GM23338 (cell line): ENCODE measurements at regions not wholly inside any gene's neighbourhood (a gene's known extent, or its start where the extent isn't known, plus 50 kb on each side); places are given as distances from the start of the nearest gene placed in this dataset.

Experiments
- ATAC-seq: fragments of 200-7000 bp; cut with Tn5 transposase; 3 replicates; pipeline ENCODE4 v1.9.1; 2020
- DNase-seq: peaks from one replicate; pipeline ENCODE4 v3.0.0-alpha.2; 2015; ENCODE audit warnings: low spot score
- H2AFZ ChIP-seq: fragments of 200-600 bp; sonication (generic); 2 replicates; pipeline ENCODE4 v1.8.0; 2016; ENCODE audit warnings: antibody characterized with exemption, mild to moderate bottlenecking, moderate library complexity
- H3F3A ChIP-seq: fragments of 200-600 bp; sonication (generic); replicated peaks from 2 replicates; pipeline ENCODE4 v1.8.0; 2017; ENCODE audit warnings: antibody characterized with exemption, mixed run types, low read depth
- H3K27ac ChIP-seq: fragments of 200-600 bp; sonication (generic); 2 replicates; pipeline ENCODE4 v1.6.1; 2016; ENCODE audit warnings: low read depth
- H3K27me3 ChIP-seq: fragments of 200-600 bp; sonication (generic); 2 replicates; pipeline ENCODE4 v1.8.0; 2016; ENCODE audit warnings: mild to moderate bottlenecking, mixed run types, moderate library complexity; ENCODE audit not compliant: insufficient read depth
- H3K36me3 ChIP-seq: fragments of 200-600 bp; sonication (generic); 2 replicates; pipeline ENCODE4 v1.8.0; 2016; ENCODE audit warnings: mild to moderate bottlenecking; ENCODE audit not compliant: insufficient read depth
- H3K4me1 ChIP-seq: fragments of 200-600 bp; sonication (generic); 2 replicates; pipeline ENCODE4 v1.8.0; 2016; ENCODE audit warnings: mild to moderate bottlenecking, moderate library complexity; ENCODE audit not compliant: insufficient read depth
- H3K4me2 ChIP-seq: fragments of 200-600 bp; sonication (generic); 2 replicates; pipeline ENCODE4 v1.7.1; 2017; ENCODE audit warnings: mixed run types
- H3K4me3 ChIP-seq: fragments of 200-600 bp; sonication (generic); 2 replicates; pipeline ENCODE4 v1.6.1; 2016; ENCODE audit warnings: mixed run types
- H3K79me2 ChIP-seq: fragments of 200-600 bp; sonication (generic); replicated peaks from 2 replicates; pipeline ENCODE4 v1.8.0; 2017; ENCODE audit warnings: mild to moderate bottlenecking; ENCODE audit not compliant: insufficient read depth
- H3K9me2 ChIP-seq: fragments of 200-600 bp; sonication (generic); 2 replicates; pipeline ENCODE4 v1.8.0; 2017; ENCODE audit not compliant: insufficient read depth
- H4K20me1 ChIP-seq: fragments of 200-600 bp; sonication (generic); replicated peaks from 2 replicates; pipeline ENCODE4 v1.8.0; 2017; ENCODE audit warnings: mild to moderate bottlenecking; ENCODE audit not compliant: insufficient read depth
- H3K27ac Mint-ChIP-seq: 2 replicates; pipeline ENCODE4 v1.8.0; 2020; ENCODE audit warnings: inconsistent platforms, mild to moderate bottlenecking, moderate library complexity, mixed read lengths
- H3K27me3 Mint-ChIP-seq: 3 replicates; pipeline ENCODE4 v1.8.0; 2022; ENCODE audit warnings: low read depth, mild to moderate bottlenecking, moderate library complexity, mixed read lengths, inconsistent platforms; ENCODE audit not compliant: insufficient read depth, poor library complexity
- H3K36me3 Mint-ChIP-seq: 3 replicates; pipeline ENCODE4 v1.8.0; 2021; ENCODE audit warnings: low read depth, mild to moderate bottlenecking, inconsistent platforms, moderate library complexity, mixed read lengths
- H3K4me1 Mint-ChIP-seq: 3 replicates; pipeline ENCODE4 v1.8.0; 2020; ENCODE audit warnings: mild to moderate bottlenecking, inconsistent platforms, mixed read lengths
- H3K4me3 Mint-ChIP-seq: 3 replicates; pipeline ENCODE4 v1.8.0; 2021; ENCODE audit warnings: moderate library complexity, mild to moderate bottlenecking, inconsistent platforms, mixed read lengths
- H3K9me3 Mint-ChIP-seq: 3 replicates; pipeline ENCODE4 v1.8.0; 2020; ENCODE audit warnings: moderate library complexity, mild to moderate bottlenecking, inconsistent platforms, mixed read lengths
- JUNB ChIP-seq: IDR thresholded peaks from one replicate; pipeline ENCODE4 v1.6.1; 2016; ENCODE audit warnings: antibody characterized with exemption; ENCODE audit not compliant: unreplicated experiment
- NANOG ChIP-seq: IDR thresholded peaks from 2 replicates; pipeline ENCODE4 v1.6.1; 2016; ENCODE audit warnings: antibody characterized with exemption, borderline replicate concordance
- REST ChIP-seq: IDR thresholded peaks from one replicate; pipeline ENCODE4 v1.6.1; 2018; ENCODE audit warnings: antibody characterized with exemption; ENCODE audit not compliant: unreplicated experiment
- ZNF114 ChIP-seq: fragments of 250-450 bp; sonication (Bioruptor Pico); IDR thresholded peaks from 2 replicates; pipeline ENCODE4 v1.5.0; 2020; ENCODE audit warnings: mild to moderate bottlenecking, moderate library complexity
- ZNF462 ChIP-seq: fragments of 250-450 bp; sonication (Bioruptor Pico); IDR thresholded peaks from 2 replicates; pipeline ENCODE4 v1.5.0; 2020; ENCODE audit warnings: mild to moderate bottlenecking, moderate library complexity

GRCh38 chr10:69692891-69693290 lies 62.8 kb downstream of the FAM241B start:
- Mint-ChIP-seq H3K36me3 (no peaks in the 10 kb centered on the region), H3K4me3 (no peak overlapping the region), H3K27ac (no peak overlapping the region), H3K9me3 (no peaks in the 10 kb centered on the region), H3K4me1 (no peaks in the 10 kb centered on the region), H3K27me3 (peaks cover 4% of the 10 kb centered on the region)
- no peaks in the 10 kb centered on the region for H3K36me3 ChIP-seq
- H3K4me1 ChIP-seq: no peaks in the 10 kb centered on the region
- H3K79me2 ChIP-seq: no peaks in the 10 kb centered on the region
- H3K27me3 ChIP-seq: no peaks in the 10 kb centered on the region
- no peak overlapping the region for H3K4me2 ChIP-seq
- TF ChIP-seq JUNB: no peak
- TF ChIP-seq ZNF462 (CRISPR knock-in tag): no peak
- TF ChIP-seq ZNF114: no peak
- TF ChIP-seq NANOG: no peak
- no peak for TF ChIP-seq REST
- H2AFZ ChIP-seq: no peak overlapping the region
- no peak overlapping the region for H3K27ac ChIP-seq
- DNase-seq (no peak), ATAC-seq (no peak)
- H3K4me3 ChIP-seq: no peak overlapping the region
- H3K9me2 ChIP-seq: peaks cover 4% of the 10 kb centered on the region; the same call in 1 of the 2 replicates
- H3F3A ChIP-seq: no peaks in the 10 kb centered on the region
- no peaks in the 10 kb centered on the region for H4K20me1 ChIP-seq
